ENCODE measurements at regions not wholly inside any gene's neighbourhood (a gene's known extent, or its start where the extent isn't known, plus 50 kb on each side); places are given as distances from the start of the nearest gene placed in this dataset.
"Not testable (repeated sequence)": the region's sequence is repeated elsewhere in the genome, so short reads cannot be mapped to it uniquely, and the experiment has no call there.

DNA sequence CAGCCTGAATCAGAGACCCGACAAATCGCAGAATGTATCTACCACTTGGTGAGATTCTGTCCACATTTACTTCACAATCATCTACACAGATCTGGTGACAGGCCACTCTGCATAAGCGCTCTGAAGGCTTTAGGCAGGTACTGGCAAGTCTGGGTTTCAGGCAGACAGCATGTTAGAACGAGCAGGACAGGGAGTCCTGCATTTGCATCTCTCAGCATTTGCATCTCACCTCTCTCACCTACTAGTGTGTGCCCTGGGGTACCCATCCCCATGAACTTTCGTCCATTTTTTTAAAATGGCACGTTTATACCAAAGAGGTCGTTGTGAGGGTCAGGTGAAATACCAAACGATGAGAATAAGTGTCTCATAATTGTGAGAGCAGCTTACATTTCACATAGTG, 108.2 kb downstream of the SPATA31A1 start:
- not testable (repeated sequence) for DNase-seq

GRCh38 chr9:39464122-39464777, 108.8 kb downstream of the SPATA31A1 start:
- peak; percentile 80 for DNase-seq

DNA sequence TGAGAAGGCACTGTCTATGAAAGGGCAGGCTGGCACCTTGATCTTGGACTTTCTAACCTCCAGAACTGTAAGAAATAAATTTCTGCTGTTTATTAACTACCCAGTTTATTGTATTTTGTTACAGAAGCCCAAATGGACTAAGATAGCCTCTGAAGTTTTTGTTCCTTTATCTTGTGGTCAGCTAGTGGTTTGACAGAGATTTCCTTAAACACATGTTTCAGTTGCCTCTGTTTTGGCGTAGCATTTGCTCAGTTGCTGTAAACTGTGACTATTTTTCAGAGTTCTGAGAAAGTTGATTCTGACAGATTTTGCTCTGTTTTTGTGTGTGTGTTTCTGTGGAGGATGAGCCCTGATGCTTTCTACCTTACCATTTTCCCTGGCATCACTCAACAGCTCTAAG, 119.0 kb downstream of the SPATA31A1 start:
- DNase-seq = not testable (repeated sequence)

GRCh38 chr9:39483073-39483472, 127.6 kb downstream of the SPATA31A1 start:
- DNase-seq = not testable (repeated sequence)

GRCh38 chr9:39483880-39484279, 128.4 kb downstream of the SPATA31A1 start:
- DNase-seq = not testable (repeated sequence)

DNA sequence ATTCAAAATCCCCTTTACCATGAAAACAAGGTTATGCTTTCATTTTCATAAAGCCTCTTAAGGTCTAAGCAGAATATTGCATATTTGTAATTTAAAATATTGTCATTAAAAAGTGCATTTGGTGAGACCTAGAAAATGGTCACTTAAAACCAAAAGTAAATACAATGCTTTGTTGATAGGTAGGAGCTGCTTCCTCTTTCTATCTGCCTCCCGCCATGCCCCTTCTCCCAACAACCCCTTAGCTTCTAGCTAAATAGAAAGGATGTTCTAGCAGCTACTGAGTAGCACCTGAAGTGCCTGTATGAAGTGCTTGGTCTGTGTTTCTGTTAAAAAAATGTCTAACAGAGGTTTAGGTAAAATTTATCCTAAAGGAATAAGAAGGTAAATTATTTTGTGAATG, 128.8 kb downstream of the SPATA31A1 start:
- DNase-seq = not testable (repeated sequence)

GRCh38 chr9:39487477-39487876, 132.0 kb downstream of the SPATA31A1 start:
- not testable (repeated sequence) for DNase-seq

DNA sequence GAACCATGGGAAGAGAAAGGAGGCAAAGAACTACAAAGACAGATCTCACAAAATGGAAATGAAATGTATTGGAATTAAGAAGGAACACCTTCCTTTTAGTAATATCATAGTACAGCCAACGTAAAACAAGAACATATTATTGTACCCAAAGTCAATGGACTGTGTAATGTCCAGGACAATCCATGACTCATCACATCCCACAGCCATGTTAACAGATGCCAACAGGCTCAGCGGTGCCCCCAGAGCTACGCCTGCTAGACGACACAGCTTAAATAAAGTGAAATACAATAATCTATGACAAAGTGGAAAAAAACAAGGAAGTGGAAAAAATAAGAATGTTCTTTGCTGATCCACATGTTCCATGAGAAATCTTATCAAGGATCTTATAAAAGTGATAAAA, 140.8 kb downstream of the SPATA31A1 start:
- DNase-seq = not testable (repeated sequence)

GRCh38 chr9:39503178-39503577, 147.7 kb downstream of the SPATA31A1 start:
- not testable (repeated sequence) for DNase-seq

GRCh38 chr9:39527387-39528029, 172.0 kb downstream of the SPATA31A1 start:
- not testable (repeated sequence) for DNase-seq

DNA sequence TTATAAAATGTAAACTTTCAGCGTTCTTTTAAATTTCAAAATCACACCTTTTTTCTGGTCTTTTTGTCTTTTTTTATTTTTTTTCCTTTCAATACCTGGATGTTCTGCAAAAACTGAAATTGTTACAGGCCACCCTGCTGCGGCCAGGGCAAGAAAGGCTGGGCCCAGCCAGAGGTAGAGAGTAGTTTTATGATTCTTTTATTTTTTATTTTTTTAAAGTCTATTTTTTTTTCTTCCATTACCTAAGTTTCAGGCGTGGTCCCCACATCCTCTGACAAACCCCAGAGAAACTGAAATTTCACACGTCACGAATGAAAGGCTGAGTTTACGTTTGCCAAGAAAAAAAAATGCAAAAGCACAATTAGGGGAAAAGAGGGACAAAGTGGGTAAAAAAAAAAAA, 177.1 kb downstream of the SPATA31A1 start:
- DNase-seq = not testable (repeated sequence)

GRCh38 chr9:39533001-39533762, 177.7 kb downstream of the SPATA31A1 start:
- DNase-seq = not testable (repeated sequence)

GRCh38 chr9:39533763-39534548, 178.5 kb downstream of the SPATA31A1 start:
- DNase-seq = not testable (repeated sequence)

DNA sequence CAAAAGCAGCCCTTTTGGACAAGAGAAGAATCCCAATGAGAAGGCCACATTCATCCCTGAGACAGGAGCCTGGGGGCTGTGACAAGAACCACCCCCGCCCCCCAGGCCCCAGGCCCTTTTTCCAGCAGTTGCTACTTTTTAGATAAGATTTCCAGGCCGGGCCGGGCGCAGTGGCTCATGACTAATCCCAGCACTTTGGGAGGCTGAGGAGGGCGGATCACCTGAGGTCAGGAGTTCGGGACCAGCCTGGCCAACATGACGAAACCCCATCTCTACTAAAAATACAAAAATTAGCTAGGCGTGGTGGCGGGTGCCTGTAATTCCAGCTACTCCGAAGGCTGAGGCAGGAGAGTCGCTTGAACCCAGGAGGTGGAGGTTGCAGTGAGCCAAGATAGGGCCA, 179.4 kb downstream of the SPATA31A1 start:
- DNase-seq = not testable (repeated sequence)

- not testable (repeated sequence) for DNase-seq
These were observed 186.7 kb downstream of the SPATA31A1 start for GRCh38 chr9:39542157-39542556.

- DNase-seq = not testable (repeated sequence)
These were observed 189.6 kb downstream of the SPATA31A1 start for GRCh38 chr9:39545079-39545478.

- DNase-seq = not testable (repeated sequence)
These were observed 195.1 kb downstream of the SPATA31A1 start for GRCh38 chr9:39550573-39550972.

DNA sequence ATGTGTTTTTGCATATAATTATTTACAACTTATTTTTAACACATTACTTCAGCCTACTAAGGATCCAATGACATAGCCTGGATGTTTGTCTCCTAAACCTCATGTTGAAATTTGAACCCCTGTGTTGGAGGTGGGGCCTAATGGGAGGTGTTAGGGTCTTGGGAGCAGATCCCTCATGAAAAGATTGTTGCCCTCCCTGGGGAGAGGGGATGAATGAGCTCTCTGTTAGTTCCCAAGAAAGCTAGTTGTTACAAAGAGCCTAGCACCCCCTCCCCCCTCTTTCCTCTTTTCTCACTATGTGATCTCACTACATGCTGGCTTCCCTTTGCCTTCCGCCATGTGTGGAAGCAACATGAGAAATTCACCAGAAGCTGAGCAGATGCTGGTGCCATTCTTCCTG, 196.1 kb downstream of the SPATA31A1 start:
- not testable (repeated sequence) for DNase-seq

- DNase-seq = not testable (repeated sequence)
These were observed 196.9 kb downstream of the SPATA31A1 start for GRCh38 chr9:39552242-39552881.

DNA sequence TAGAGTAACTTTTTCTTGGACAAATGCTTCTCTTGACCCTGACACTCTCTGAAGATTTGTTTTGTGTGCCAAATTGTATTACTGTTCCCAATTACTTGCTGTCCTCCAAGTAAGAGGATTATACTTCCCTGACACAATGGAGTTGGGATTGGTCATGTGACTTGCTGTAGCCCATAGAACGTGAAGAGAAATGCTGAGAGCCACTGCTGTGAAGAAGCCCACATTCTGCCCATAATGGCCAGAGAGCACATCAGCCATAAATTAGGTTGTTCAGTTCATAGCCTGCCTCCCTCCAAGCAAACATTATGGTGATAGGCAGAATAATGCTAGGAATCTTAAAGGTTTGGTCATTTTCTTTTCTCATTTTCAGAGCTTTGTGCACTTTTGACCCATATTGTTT, 198.9 kb downstream of the SPATA31A1 start:
- DNase-seq = not testable (repeated sequence)

DNA sequence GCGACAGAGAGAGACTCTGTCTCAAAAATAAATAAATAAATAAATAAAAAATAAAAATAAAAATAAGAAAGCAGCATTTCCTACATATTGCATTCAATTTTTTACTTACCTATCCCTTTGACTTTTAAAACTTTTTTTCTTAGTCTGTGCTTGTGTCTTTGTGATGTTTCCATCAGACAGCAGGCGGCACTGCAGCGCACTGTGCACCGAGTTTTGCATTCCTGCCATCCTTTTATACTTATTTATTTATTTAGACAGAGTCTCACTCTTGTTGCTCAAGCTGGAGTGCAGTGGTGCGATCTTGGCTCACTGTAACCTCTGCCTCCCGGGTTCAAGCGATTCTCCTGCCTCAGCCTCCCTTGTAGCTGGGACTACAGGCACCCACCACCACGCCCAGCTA, 203.9 kb downstream of the SPATA31A1 start:
- DNase-seq = not testable (repeated sequence)

- DNase-seq = not testable (repeated sequence)
These were observed 211.3 kb downstream of the SPATA31A1 start for GRCh38 chr9:39566782-39567181.

Measured in fibroblast of skin of right quadriceps (primary cell).